HEK293 (cell line): ENCODE measurements at regions not wholly inside any gene's neighbourhood (a gene's known extent, or its start where the extent isn't known, plus 50 kb on each side); places are given as distances from the start of the nearest gene placed in this dataset.

Experiments used
- CTCF ChIA-PET: fragments of 350-600 bp; formaldehyde crosslinking; extraction: SDS; loops from one replicate; lab custom pipeline; 2021; ENCODE audit warnings: antibody characterized with exemption; lab: Yijun Ruan, JAX
- POLR2A ChIA-PET: fragments of 300-600 bp; formaldehyde crosslinking; extraction: SDS; loops from one replicate; lab custom pipeline; 2020; ENCODE audit warnings: antibody characterized with exemption, inconsistent platforms; lab: Yijun Ruan, JAX
- H3K27ac ChIP-seq: fragments of 200-500 bp; sonication (Bioruptor generic); 2 replicates; pipeline ENCODE4 v1.5.1; 2014; ENCODE audit warnings: low read depth, low read length, control low read depth, inconsistent platforms; ENCODE audit errors: extremely low read depth
- H3K36me3 ChIP-seq, 2 experiments: fragments of 200-500 bp in 1 of 2; sonication (Bioruptor generic) in 1 of 2; 1 replicate in 1 of 2; 2 replicates in 1 of 2; pipeline ENCODE4 v1.5.1; 2014 to 2017; ENCODE audit warnings: inconsistent platforms in 2 of 2, low read length in 2 of 2; ENCODE audit not compliant: control insufficient read depth in 2 of 2, insufficient read depth in 1 of 2
- H3K4me1 ChIP-seq: fragments of 200-500 bp; sonication (Bioruptor generic); 2 replicates; pipeline ENCODE4 v1.5.1; 2014; ENCODE audit warnings: mild to moderate bottlenecking, low read length, inconsistent platforms; ENCODE audit not compliant: control insufficient read depth, insufficient read depth
- H3K4me3 ChIP-seq: 2 replicates; pipeline ENCODE4 v1.5.1; 2011; ENCODE audit warnings: low read depth, mild to moderate bottlenecking, control low read depth, low read length, moderate library complexity
- H3K9me3 ChIP-seq: fragments of 200-500 bp; sonication (Bioruptor generic); 2 replicates; pipeline ENCODE4 v1.5.1; 2014; ENCODE audit warnings: low read depth, low read length, inconsistent platforms; ENCODE audit not compliant: control insufficient read depth, insufficient read depth
- CTCF ChIP-seq: fragments of 450-650 bp; formaldehyde crosslinking; IDR thresholded peaks from 2 replicates; pipeline ENCODE4 v1.5.1; 2016; ENCODE audit warnings: missing biosample characterization, missing genetic modification characterization
- GLIS1 ChIP-seq: fragments of 450-650 bp; formaldehyde crosslinking; IDR thresholded peaks from 2 replicates; pipeline ENCODE4 v1.5.1; 2016; ENCODE audit warnings: missing biosample characterization, missing genetic modification characterization
- HOXC10 ChIP-seq: sonication (generic); formaldehyde crosslinking; IDR thresholded peaks from 2 replicates; pipeline ENCODE4 v1.8.1; 2023; ENCODE audit warnings: mild to moderate bottlenecking, missing genetic modification reagents
- RBAK ChIP-seq: fragments of 450-650 bp; formaldehyde crosslinking; IDR thresholded peaks from 2 replicates; pipeline ENCODE4 v1.5.1; 2016; ENCODE audit warnings: missing biosample characterization, missing genetic modification characterization
- SETDB1 ChIP-seq: IDR thresholded peaks from one replicate; pipeline ENCODE4 v1.6.1; 2017; ENCODE audit warnings: mild to moderate bottlenecking, low read length, moderate library complexity, mixed read lengths; ENCODE audit not compliant: insufficient read length
- SP3 ChIP-seq: fragments of 450-650 bp; formaldehyde crosslinking; IDR thresholded peaks from 2 replicates; pipeline ENCODE4 v1.5.1; 2016; ENCODE audit warnings: missing biosample characterization, missing genetic modification characterization
- ZFP69B ChIP-seq: fragments of 450-650 bp; formaldehyde crosslinking; IDR thresholded peaks from 2 replicates; pipeline ENCODE4 v1.5.1; 2016; ENCODE audit warnings: missing biosample characterization, missing genetic modification characterization
- ZNF239 ChIP-seq: fragments of 450-650 bp; formaldehyde crosslinking; IDR thresholded peaks from 2 replicates; pipeline ENCODE4 v1.5.1; 2016; ENCODE audit warnings: missing biosample characterization, missing genetic modification characterization
- ZNF341 ChIP-seq: fragments of 450-650 bp; formaldehyde crosslinking; IDR thresholded peaks from 2 replicates; pipeline ENCODE4; 2016; ENCODE audit warnings: low read depth, missing biosample characterization, missing genetic modification characterization
- ZNF354C ChIP-seq: fragments of 450-650 bp; formaldehyde crosslinking; IDR thresholded peaks from 2 replicates; pipeline ENCODE4 v1.5.1; 2016; ENCODE audit warnings: missing biosample characterization, missing genetic modification characterization, low read depth, borderline replicate concordance
- ZNF426 ChIP-seq: fragments of 450-650 bp; formaldehyde crosslinking; IDR thresholded peaks from 2 replicates; pipeline ENCODE4 v1.5.1; 2017; ENCODE audit warnings: missing biosample characterization, missing genetic modification characterization, mild to moderate bottlenecking, inconsistent platforms, moderate library complexity
- ZNF473 ChIP-seq: fragments of 450-650 bp; formaldehyde crosslinking; IDR thresholded peaks from 2 replicates; pipeline ENCODE4 v1.5.1; 2017; ENCODE audit warnings: missing biosample characterization, missing genetic modification characterization
- ZNF510 ChIP-seq: fragments of 450-650 bp; formaldehyde crosslinking; IDR thresholded peaks from 2 replicates; pipeline ENCODE4 v1.5.1; 2018; ENCODE audit warnings: mild to moderate bottlenecking, missing genetic modification characterization, missing biosample characterization; ENCODE audit not compliant: insufficient replicate concordance
- ZNF623 ChIP-seq: fragments of 450-650 bp; formaldehyde crosslinking; IDR thresholded peaks from 2 replicates; pipeline ENCODE4 v1.5.1; 2016; ENCODE audit warnings: missing biosample characterization, missing genetic modification characterization
- ZNF660 ChIP-seq: fragments of 450-650 bp; IDR thresholded peaks from 2 replicates; pipeline ENCODE4 v1.5.1; 2018; ENCODE audit warnings: missing biosample characterization, mild to moderate bottlenecking, missing genetic modification characterization
- ZNF677 ChIP-seq: fragments of 450-650 bp; IDR thresholded peaks from 2 replicates; pipeline ENCODE4 v1.5.0; 2018; ENCODE audit warnings: missing biosample characterization, mild to moderate bottlenecking, missing genetic modification characterization, moderate library complexity
- ZNF768 ChIP-seq: fragments of 450-650 bp; formaldehyde crosslinking; IDR thresholded peaks from 2 replicates; pipeline ENCODE4 v1.5.1; 2018; ENCODE audit warnings: missing biosample characterization, mild to moderate bottlenecking, missing genetic modification characterization
- ZSCAN16 ChIP-seq: fragments of 450-650 bp; formaldehyde crosslinking; IDR thresholded peaks from 2 replicates; pipeline ENCODE4 v1.5.1; 2016; ENCODE audit warnings: missing biosample characterization, missing genetic modification characterization
- TF ChIP-seq, protein P1 (sequence below): fragments of 450-650 bp; formaldehyde crosslinking; IDR thresholded peaks from 2 replicates; pipeline ENCODE4 v1.5.1; 2017; ENCODE audit warnings: missing biosample characterization, missing genetic modification characterization
- TF ChIP-seq, protein P2 (sequence below): fragments of 450-650 bp; formaldehyde crosslinking; IDR thresholded peaks from 2 replicates; pipeline ENCODE4 v1.5.1; 2016; ENCODE audit warnings: missing biosample characterization, missing genetic modification characterization

GRCh38 chr10:9051328-9051974, 997.0 kb downstream of the GATA3 start:
- H3K36me3 ChIP-seq = no peaks in the 10 kb centered on the region
- H3K4me3 ChIP-seq = no peak overlapping the region
- TF ChIP-seq ZNF677 = no peak
- no peak for TF ChIP-seq HOXC10 (CRISPR knock-in tag)
- no peak for TF ChIP-seq ZNF768 (tag by site-specific recombination)
- peak; percentile 31; the same call in 1 of the 2 replicates for TF ChIP-seq ZNF623 (tag by site-specific recombination)
- H3K9me3 ChIP-seq = no peaks in the 10 kb centered on the region
- CTCF ChIA-PET = no interaction called here
- H3K27ac ChIP-seq = no peak overlapping the region
- POLR2A ChIA-PET = no interaction called here
- no peaks in the 10 kb centered on the region for H3K4me1 ChIP-seq

- H3K36me3 ChIP-seq = no peaks in the 10 kb centered on the region
- no peak overlapping the region for H3K4me3 ChIP-seq
- ChIA-PET CTCF (no interaction called here), POLR2A (no interaction called here)
- TF ChIP-seq ZSCAN16 (tag by site-specific recombination) (no peak), SP3 (tag by site-specific recombination) (no peak), ZFP69B (tag by site-specific recombination) (no peak), ZNF677 (no peak), ZNF239 (tag by site-specific recombination) (no peak), ZNF354C (no peak), GLIS1 (tag by site-specific recombination) (no peak), ZNF473 (tag by site-specific recombination) (no peak), ZNF341 (tag by site-specific recombination) (no peak), ZNF426 (no peak), CTCF (tag by site-specific recombination) (no peak), ZNF510 (tag by site-specific recombination) (no peak), RBAK (tag by site-specific recombination) (no peak), ZNF623 (tag by site-specific recombination) (no peak), SETDB1 (no peak), ZNF660 (tag by site-specific recombination) (no peak)
- TF ChIP-seq, protein P1, sequence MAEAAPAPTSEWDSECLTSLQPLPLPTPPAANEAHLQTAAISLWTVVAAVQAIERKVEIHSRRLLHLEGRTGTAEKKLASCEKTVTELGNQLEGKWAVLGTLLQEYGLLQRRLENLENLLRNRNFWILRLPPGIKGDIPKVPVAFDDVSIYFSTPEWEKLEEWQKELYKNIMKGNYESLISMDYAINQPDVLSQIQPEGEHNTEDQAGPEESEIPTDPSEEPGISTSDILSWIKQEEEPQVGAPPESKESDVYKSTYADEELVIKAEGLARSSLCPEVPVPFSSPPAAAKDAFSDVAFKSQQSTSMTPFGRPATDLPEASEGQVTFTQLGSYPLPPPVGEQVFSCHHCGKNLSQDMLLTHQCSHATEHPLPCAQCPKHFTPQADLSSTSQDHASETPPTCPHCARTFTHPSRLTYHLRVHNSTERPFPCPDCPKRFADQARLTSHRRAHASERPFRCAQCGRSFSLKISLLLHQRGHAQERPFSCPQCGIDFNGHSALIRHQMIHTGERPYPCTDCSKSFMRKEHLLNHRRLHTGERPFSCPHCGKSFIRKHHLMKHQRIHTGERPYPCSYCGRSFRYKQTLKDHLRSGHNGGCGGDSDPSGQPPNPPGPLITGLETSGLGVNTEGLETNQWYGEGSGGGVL (tag by site-specific recombination) = no peak
- TF ChIP-seq, protein P2, sequence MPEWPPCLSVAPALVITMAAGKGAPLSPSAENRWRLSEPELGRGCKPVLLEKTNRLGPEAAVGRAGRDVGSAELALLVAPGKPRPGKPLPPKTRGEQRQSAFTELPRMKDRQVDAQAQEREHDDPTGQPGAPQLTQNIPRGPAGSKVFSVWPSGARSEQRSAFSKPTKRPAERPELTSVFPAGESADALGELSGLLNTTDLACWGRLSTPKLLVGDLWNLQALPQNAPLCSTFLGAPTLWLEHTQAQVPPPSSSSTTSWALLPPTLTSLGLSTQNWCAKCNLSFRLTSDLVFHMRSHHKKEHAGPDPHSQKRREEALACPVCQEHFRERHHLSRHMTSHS = no peak
- no peak overlapping the region for H3K27ac ChIP-seq
- H3K4me1 ChIP-seq = no peaks in the 10 kb centered on the region
- no peaks in the 10 kb centered on the region for H3K9me3 ChIP-seq
Observed at GRCh38 chr10:9052767-9053166, 998.3 kb downstream of the GATA3 start.
